ENCODE measurements at regions not wholly inside any gene's neighbourhood (a gene's known extent, or its start where the extent isn't known, plus 50 kb on each side); places are given as distances from the start of the nearest gene placed in this dataset.

- H3K79me1 ChIP-seq (ENCODE audit: insufficient read depth, low read depth, low read length, poor library complexity, severe bottlenecking): no peaks in the 10 kb centered on the region
- no peak overlapping the region for H2BK12ac ChIP-seq (ENCODE audit: insufficient read length, low read depth, low read length)
- no peak overlapping the region for H3K27ac ChIP-seq (ENCODE audit: insufficient read length, low read depth, low read length)
- no peak overlapping the region for H3K4ac ChIP-seq (ENCODE audit: low read depth, low read length)
- H4K5ac ChIP-seq (ENCODE audit: insufficient read length, low read depth, low read length): no peak overlapping the region
- H2BK5ac ChIP-seq (ENCODE audit: insufficient read length, low read length): no peak overlapping the region
- no peaks in the 10 kb centered on the region for H3K23me2 ChIP-seq (ENCODE audit: insufficient read length, low read depth, low read length, poor library complexity, severe bottlenecking)
- Mint-ChIP-seq H3K4me3 (no peak overlapping the region), H3K4me1 (no peaks in the 10 kb centered on the region), H3K36me3 (ENCODE audit: insufficient read depth in 1 of 3, low read depth in 3 of 3) (peaks cover 3 to 17% (median 12%) of the 10 kb centered on the region in 3 experiments; a peak in 6 of 7 replicates), H3K27ac (no peak overlapping the region), H3K27me3 (ENCODE audit: low read depth) (no peaks in the 10 kb centered on the region; the same call in 1 of the 2 replicates), H3K9me3 (peaks cover 72 to 73% of the 10 kb centered on the region in 2 experiments)
- no peak overlapping the region for H2BK15ac ChIP-seq (ENCODE audit: low read depth, low read length)
- TF ChIP-seq, protein P1, sequence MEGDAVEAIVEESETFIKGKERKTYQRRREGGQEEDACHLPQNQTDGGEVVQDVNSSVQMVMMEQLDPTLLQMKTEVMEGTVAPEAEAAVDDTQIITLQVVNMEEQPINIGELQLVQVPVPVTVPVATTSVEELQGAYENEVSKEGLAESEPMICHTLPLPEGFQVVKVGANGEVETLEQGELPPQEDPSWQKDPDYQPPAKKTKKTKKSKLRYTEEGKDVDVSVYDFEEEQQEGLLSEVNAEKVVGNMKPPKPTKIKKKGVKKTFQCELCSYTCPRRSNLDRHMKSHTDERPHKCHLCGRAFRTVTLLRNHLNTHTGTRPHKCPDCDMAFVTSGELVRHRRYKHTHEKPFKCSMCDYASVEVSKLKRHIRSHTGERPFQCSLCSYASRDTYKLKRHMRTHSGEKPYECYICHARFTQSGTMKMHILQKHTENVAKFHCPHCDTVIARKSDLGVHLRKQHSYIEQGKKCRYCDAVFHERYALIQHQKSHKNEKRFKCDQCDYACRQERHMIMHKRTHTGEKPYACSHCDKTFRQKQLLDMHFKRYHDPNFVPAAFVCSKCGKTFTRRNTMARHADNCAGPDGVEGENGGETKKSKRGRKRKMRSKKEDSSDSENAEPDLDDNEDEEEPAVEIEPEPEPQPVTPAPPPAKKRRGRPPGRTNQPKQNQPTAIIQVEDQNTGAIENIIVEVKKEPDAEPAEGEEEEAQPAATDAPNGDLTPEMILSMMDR (conservative IDR thresholded peaks at IDR 0.05): no peak
- no peaks in the 10 kb centered on the region for H3K79me2 ChIP-seq (ENCODE audit: insufficient read depth, low read length)
- no peak overlapping the region for H3K18ac ChIP-seq (ENCODE audit: insufficient read length, low read depth, low read length)
- no peaks in the 10 kb centered on the region for H4K20me1 ChIP-seq (ENCODE audit: control insufficient read depth, insufficient read depth, insufficient read length)
- no peak overlapping the region for H3T11ph ChIP-seq (ENCODE audit: low read length)
- no peaks in the 10 kb centered on the region for H3K27me3 ChIP-seq (ENCODE audit: insufficient read depth, low read length)
- H2AFZ ChIP-seq (ENCODE audit: low read length): no peak overlapping the region
- H3K9ac ChIP-seq (ENCODE audit: extremely low read depth, insufficient read length, low read length): no peak overlapping the region
- no peak overlapping the region for H3K56ac ChIP-seq (ENCODE audit: insufficient read length, low read depth, low read length)
- no peak for DNase-seq
- no peak overlapping the region for H2BK20ac ChIP-seq (ENCODE audit: low read depth, low read length, poor library complexity, severe bottlenecking)
- no peak overlapping the region for H2AK5ac ChIP-seq (ENCODE audit: insufficient read length, low read length)
- no peak overlapping the region for H2BK120ac ChIP-seq (ENCODE audit: low read depth, low read length, poor library complexity, severe bottlenecking)
- H3K4me2 ChIP-seq (ENCODE audit: insufficient read depth, insufficient read length, low read length): no peak overlapping the region
- H3K9me3 ChIP-seq (ENCODE audit: control insufficient read depth, low read depth, low read length): peaks cover 33% of the 10 kb centered on the region
- H3K23ac ChIP-seq (ENCODE audit: insufficient read length, low read depth, low read length): no peak overlapping the region
- no CpG with 5 or more reads among the region's 1 CpG for WGBS (ENCODE audit: extremely low coverage, insufficient read length, low lambda C conversion rate)
- no peak overlapping the region for H4K8ac ChIP-seq (replicated peaks; ENCODE audit: insufficient read length, low read depth, low read length)
- no peak overlapping the region for H3K14ac ChIP-seq (ENCODE audit: insufficient read depth, low read length)
- no peak overlapping the region for H4K91ac ChIP-seq (ENCODE audit: insufficient read length, low read depth, low read length)
- H3K4me1 ChIP-seq (ENCODE audit: insufficient read depth, low read length): no peaks in the 10 kb centered on the region
These were observed 126.9 kb downstream of the RPIA start for GRCh38 chr2:88818381-88818780.
